GM23338 (cell line): ENCODE measurements at regions not wholly inside any gene's neighbourhood (a gene's known extent, or its start where the extent isn't known, plus 50 kb on each side); places are given as distances from the start of the nearest gene placed in this dataset.
"Not testable (repeated sequence)": the region's sequence is repeated elsewhere in the genome, so short reads cannot be mapped to it uniquely, and the experiment has no call there.

Source experiments
- ATAC-seq: fragments of 200-7000 bp; cut with Tn5 transposase; 3 replicates; pipeline ENCODE4 v1.9.1; 2020
- DNase-seq: peaks from one replicate; pipeline ENCODE4 v3.0.0-alpha.2; 2015; ENCODE audit warnings: low spot score
- H2AFZ ChIP-seq: fragments of 200-600 bp; sonication (generic); 2 replicates; pipeline ENCODE4 v1.8.0; 2016; ENCODE audit warnings: antibody characterized with exemption, mild to moderate bottlenecking, moderate library complexity
- H3F3A ChIP-seq: fragments of 200-600 bp; sonication (generic); replicated peaks from 2 replicates; pipeline ENCODE4 v1.8.0; 2017; ENCODE audit warnings: antibody characterized with exemption, mixed run types, low read depth
- H3K27ac ChIP-seq: fragments of 200-600 bp; sonication (generic); 2 replicates; pipeline ENCODE4 v1.6.1; 2016; ENCODE audit warnings: low read depth
- H3K27me3 ChIP-seq: fragments of 200-600 bp; sonication (generic); 2 replicates; pipeline ENCODE4 v1.8.0; 2016; ENCODE audit warnings: mild to moderate bottlenecking, mixed run types, moderate library complexity; ENCODE audit not compliant: insufficient read depth
- H3K36me3 ChIP-seq: fragments of 200-600 bp; sonication (generic); 2 replicates; pipeline ENCODE4 v1.8.0; 2016; ENCODE audit warnings: mild to moderate bottlenecking; ENCODE audit not compliant: insufficient read depth
- H3K4me1 ChIP-seq: fragments of 200-600 bp; sonication (generic); 2 replicates; pipeline ENCODE4 v1.8.0; 2016; ENCODE audit warnings: mild to moderate bottlenecking, moderate library complexity; ENCODE audit not compliant: insufficient read depth
- H3K4me2 ChIP-seq: fragments of 200-600 bp; sonication (generic); 2 replicates; pipeline ENCODE4 v1.7.1; 2017; ENCODE audit warnings: mixed run types
- H3K4me3 ChIP-seq: fragments of 200-600 bp; sonication (generic); 2 replicates; pipeline ENCODE4 v1.6.1; 2016; ENCODE audit warnings: mixed run types
- H3K79me2 ChIP-seq: fragments of 200-600 bp; sonication (generic); replicated peaks from 2 replicates; pipeline ENCODE4 v1.8.0; 2017; ENCODE audit warnings: mild to moderate bottlenecking; ENCODE audit not compliant: insufficient read depth
- H3K9me2 ChIP-seq: fragments of 200-600 bp; sonication (generic); 2 replicates; pipeline ENCODE4 v1.8.0; 2017; ENCODE audit not compliant: insufficient read depth
- H4K20me1 ChIP-seq: fragments of 200-600 bp; sonication (generic); replicated peaks from 2 replicates; pipeline ENCODE4 v1.8.0; 2017; ENCODE audit warnings: mild to moderate bottlenecking; ENCODE audit not compliant: insufficient read depth
- H3K27ac Mint-ChIP-seq: 2 replicates; pipeline ENCODE4 v1.8.0; 2020; ENCODE audit warnings: inconsistent platforms, mild to moderate bottlenecking, moderate library complexity, mixed read lengths
- H3K27me3 Mint-ChIP-seq: 3 replicates; pipeline ENCODE4 v1.8.0; 2022; ENCODE audit warnings: low read depth, mild to moderate bottlenecking, moderate library complexity, mixed read lengths, inconsistent platforms; ENCODE audit not compliant: insufficient read depth, poor library complexity
- H3K36me3 Mint-ChIP-seq: 3 replicates; pipeline ENCODE4 v1.8.0; 2021; ENCODE audit warnings: low read depth, mild to moderate bottlenecking, inconsistent platforms, moderate library complexity, mixed read lengths
- H3K4me1 Mint-ChIP-seq: 3 replicates; pipeline ENCODE4 v1.8.0; 2020; ENCODE audit warnings: mild to moderate bottlenecking, inconsistent platforms, mixed read lengths
- H3K4me3 Mint-ChIP-seq: 3 replicates; pipeline ENCODE4 v1.8.0; 2021; ENCODE audit warnings: moderate library complexity, mild to moderate bottlenecking, inconsistent platforms, mixed read lengths
- H3K9me3 Mint-ChIP-seq: 3 replicates; pipeline ENCODE4 v1.8.0; 2020; ENCODE audit warnings: moderate library complexity, mild to moderate bottlenecking, inconsistent platforms, mixed read lengths
- TF ChIP-seq, protein P1 (sequence below), 2 experiments: fragments of 200-600 bp in 1 of 2; sonication (generic) in 1 of 2; conservative IDR thresholded peaks; 2 replicates each; pipeline versions ENCODE4 v1.5.1 to v1.6.1; 2016 to 2017; ENCODE audit warnings: antibody characterized with exemption in 2 of 2, low read depth in 2 of 2, mild to moderate bottlenecking in 2 of 2, moderate library complexity in 1 of 2
- TF ChIP-seq, protein P2 (sequence below): fragments of 250-450 bp; sonication (Bioruptor Pico); IDR thresholded peaks from 2 replicates; pipeline ENCODE4 v1.5.0; 2020; ENCODE audit warnings: mild to moderate bottlenecking, moderate library complexity

DNA sequence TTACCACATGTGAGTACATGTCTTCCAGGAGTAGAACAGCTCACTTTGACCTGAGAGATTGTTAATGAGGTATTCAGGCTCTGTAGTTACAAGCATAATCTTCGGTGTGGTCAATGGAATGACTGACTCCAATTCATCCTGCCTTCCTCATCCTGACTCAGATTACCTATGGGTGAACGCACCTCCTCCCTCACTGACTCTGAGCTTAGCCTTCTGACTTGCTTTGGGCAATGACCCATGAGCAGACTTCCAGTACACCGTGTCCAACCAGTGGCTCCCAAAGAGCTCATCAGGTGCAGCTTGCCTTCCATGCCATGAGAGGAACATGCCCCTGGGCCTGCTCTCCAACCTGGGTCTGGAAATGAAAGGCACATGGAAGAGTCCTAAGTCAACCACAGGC lies 361.0 kb upstream of the FRG1 start:
- H3K79me2 ChIP-seq, H3K27me3 ChIP-seq, DNase-seq, H3K36me3 Mint-ChIP-seq, H2AFZ ChIP-seq, H3K4me1 ChIP-seq, ATAC-seq, H3K27ac Mint-ChIP-seq, H3K27ac ChIP-seq, H3K9me2 ChIP-seq, H3K4me1 Mint-ChIP-seq, H3K27me3 Mint-ChIP-seq, H3K4me2 ChIP-seq, H3K36me3 ChIP-seq, H3K4me3 ChIP-seq, H3F3A ChIP-seq, H3K4me3 Mint-ChIP-seq, H4K20me1 ChIP-seq: not testable (repeated sequence)
- H3K9me3 Mint-ChIP-seq, result peaks cover 59% of the 10 kb centered on the region

DNA sequence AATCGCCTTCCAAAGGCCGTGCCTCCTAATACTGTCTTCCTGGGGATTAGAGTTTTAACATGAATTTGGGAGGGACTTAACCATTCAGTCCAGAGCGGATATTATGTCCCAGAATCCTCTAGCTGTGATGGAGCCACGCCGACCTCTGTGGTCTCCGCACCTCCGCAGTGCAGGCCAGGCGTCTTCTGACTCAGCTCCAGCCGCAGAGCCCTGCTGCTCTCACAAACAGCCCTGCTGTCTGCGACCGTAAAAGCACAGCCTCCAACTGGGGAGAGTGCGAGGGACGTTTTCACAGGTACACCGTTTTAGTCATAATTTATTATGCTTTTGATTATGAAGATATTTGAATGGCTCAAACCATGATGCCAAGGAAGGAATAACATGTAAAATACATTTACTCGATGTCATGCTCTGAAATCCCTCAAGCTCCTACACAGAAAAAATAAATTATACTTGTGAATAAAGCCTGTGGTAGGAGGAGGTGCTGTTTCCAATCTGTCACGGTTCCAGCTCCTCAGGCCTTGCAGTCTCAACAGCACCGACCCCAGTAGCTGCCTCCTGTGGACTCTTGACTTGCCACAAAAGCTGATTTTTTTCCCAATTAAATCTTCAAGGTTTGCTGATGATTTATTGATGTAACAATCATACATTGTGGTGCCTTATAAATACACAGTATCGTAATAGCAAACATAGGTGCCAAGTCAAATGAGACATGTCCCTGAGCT lies 353.6 kb upstream of the FRG1 start:
- ATAC-seq, DNase-seq, H3K4me2 ChIP-seq, H3K4me3 ChIP-seq, H3K36me3 ChIP-seq, H3K79me2 ChIP-seq, H3K27ac ChIP-seq, H3F3A ChIP-seq, H3K4me3 Mint-ChIP-seq, H3K27me3 Mint-ChIP-seq, H4K20me1 ChIP-seq, H2AFZ ChIP-seq, H3K36me3 Mint-ChIP-seq, H3K4me1 ChIP-seq, H3K27me3 ChIP-seq, H3K4me1 Mint-ChIP-seq, H3K27ac Mint-ChIP-seq, H3K9me2 ChIP-seq: not testable (repeated sequence)
- peaks cover 63% of the 10 kb centered on the region for H3K9me3 Mint-ChIP-seq

DNA sequence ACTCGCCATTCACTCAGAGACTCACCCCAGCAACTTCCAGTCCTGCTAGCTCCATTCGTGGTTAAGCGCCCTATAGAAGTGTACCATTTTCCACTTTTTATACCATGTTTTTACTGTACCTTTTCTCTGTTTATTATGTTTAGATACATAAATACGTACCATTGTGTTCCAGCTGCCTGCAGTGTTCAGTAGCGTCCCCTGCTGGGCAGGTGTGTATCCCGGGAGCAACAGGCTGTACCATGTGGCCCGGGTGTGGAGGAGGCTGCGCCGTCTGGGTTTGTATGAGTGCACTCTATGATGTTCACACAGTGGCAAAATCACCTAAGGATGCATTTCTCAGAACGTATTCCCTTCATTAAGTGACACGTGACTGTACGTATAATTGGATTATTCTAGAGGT lies 351.5 kb upstream of the FRG1 start:
- H3K4me2 ChIP-seq, H3F3A ChIP-seq, H3K27me3 ChIP-seq, H3K79me2 ChIP-seq, H3K4me1 Mint-ChIP-seq, H3K27ac ChIP-seq, H3K9me2 ChIP-seq, H3K27me3 Mint-ChIP-seq, H3K27ac Mint-ChIP-seq, H3K36me3 ChIP-seq, H3K36me3 Mint-ChIP-seq, H3K4me3 Mint-ChIP-seq, H4K20me1 ChIP-seq, H3K4me1 ChIP-seq, H2AFZ ChIP-seq, H3K4me3 ChIP-seq: not testable (repeated sequence)
- DNase-seq (peak; percentile 2), ATAC-seq (peak; percentile 39)
- TF ChIP-seq, protein P1, sequence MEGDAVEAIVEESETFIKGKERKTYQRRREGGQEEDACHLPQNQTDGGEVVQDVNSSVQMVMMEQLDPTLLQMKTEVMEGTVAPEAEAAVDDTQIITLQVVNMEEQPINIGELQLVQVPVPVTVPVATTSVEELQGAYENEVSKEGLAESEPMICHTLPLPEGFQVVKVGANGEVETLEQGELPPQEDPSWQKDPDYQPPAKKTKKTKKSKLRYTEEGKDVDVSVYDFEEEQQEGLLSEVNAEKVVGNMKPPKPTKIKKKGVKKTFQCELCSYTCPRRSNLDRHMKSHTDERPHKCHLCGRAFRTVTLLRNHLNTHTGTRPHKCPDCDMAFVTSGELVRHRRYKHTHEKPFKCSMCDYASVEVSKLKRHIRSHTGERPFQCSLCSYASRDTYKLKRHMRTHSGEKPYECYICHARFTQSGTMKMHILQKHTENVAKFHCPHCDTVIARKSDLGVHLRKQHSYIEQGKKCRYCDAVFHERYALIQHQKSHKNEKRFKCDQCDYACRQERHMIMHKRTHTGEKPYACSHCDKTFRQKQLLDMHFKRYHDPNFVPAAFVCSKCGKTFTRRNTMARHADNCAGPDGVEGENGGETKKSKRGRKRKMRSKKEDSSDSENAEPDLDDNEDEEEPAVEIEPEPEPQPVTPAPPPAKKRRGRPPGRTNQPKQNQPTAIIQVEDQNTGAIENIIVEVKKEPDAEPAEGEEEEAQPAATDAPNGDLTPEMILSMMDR (conservative IDR thresholded peaks at IDR 0.05; ENCODE audit: low read depth in 2 of 2), result peak; percentile 55 to 56
- peaks cover 58% of the 10 kb centered on the region for H3K9me3 Mint-ChIP-seq

DNA sequence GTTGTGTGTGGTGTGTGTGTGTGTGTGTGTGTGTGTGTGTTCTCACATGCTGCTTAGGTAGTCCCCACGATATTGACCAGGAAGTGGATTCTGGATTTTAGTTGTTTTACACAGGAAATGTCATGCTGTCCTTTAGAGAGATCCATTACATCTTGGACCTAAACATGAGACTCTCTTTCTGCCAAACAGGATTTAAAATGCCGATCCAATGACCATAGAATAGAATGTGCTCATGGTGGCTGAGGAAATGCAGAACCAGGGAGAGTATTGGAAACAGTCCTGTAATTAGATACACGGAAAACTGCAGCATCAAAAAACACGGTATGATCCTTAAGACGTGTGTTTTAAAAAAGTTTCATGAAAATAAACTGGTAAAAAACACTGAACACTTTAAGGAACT lies 347.8 kb upstream of the FRG1 start:
- Histone ChIP-seq H4K20me1 (no peaks in the 10 kb centered on the region), H3K27ac (no peak overlapping the region), H3K27me3 (no peaks in the 10 kb centered on the region), H3K4me1 (no peaks in the 10 kb centered on the region), H3F3A (no peaks in the 10 kb centered on the region), H3K36me3 (no peaks in the 10 kb centered on the region), H3K4me2 (no peak overlapping the region), H3K9me2 (no peaks in the 10 kb centered on the region), H3K79me2 (no peaks in the 10 kb centered on the region), H2AFZ (no peak overlapping the region), H3K4me3 (no peak overlapping the region)
- Mint-ChIP-seq H3K27ac (no peak overlapping the region), H3K27me3 (peaks cover 3% of the 10 kb centered on the region), H3K9me3 (peaks cover 56% of the 10 kb centered on the region), H3K4me1 (no peaks in the 10 kb centered on the region), H3K36me3 (no peaks in the 10 kb centered on the region; the same call in 1 of the 3 replicates), H3K4me3 (no peak overlapping the region)
- no peak for DNase-seq
- ATAC-seq, result no peak
- TF ChIP-seq, protein P2, sequence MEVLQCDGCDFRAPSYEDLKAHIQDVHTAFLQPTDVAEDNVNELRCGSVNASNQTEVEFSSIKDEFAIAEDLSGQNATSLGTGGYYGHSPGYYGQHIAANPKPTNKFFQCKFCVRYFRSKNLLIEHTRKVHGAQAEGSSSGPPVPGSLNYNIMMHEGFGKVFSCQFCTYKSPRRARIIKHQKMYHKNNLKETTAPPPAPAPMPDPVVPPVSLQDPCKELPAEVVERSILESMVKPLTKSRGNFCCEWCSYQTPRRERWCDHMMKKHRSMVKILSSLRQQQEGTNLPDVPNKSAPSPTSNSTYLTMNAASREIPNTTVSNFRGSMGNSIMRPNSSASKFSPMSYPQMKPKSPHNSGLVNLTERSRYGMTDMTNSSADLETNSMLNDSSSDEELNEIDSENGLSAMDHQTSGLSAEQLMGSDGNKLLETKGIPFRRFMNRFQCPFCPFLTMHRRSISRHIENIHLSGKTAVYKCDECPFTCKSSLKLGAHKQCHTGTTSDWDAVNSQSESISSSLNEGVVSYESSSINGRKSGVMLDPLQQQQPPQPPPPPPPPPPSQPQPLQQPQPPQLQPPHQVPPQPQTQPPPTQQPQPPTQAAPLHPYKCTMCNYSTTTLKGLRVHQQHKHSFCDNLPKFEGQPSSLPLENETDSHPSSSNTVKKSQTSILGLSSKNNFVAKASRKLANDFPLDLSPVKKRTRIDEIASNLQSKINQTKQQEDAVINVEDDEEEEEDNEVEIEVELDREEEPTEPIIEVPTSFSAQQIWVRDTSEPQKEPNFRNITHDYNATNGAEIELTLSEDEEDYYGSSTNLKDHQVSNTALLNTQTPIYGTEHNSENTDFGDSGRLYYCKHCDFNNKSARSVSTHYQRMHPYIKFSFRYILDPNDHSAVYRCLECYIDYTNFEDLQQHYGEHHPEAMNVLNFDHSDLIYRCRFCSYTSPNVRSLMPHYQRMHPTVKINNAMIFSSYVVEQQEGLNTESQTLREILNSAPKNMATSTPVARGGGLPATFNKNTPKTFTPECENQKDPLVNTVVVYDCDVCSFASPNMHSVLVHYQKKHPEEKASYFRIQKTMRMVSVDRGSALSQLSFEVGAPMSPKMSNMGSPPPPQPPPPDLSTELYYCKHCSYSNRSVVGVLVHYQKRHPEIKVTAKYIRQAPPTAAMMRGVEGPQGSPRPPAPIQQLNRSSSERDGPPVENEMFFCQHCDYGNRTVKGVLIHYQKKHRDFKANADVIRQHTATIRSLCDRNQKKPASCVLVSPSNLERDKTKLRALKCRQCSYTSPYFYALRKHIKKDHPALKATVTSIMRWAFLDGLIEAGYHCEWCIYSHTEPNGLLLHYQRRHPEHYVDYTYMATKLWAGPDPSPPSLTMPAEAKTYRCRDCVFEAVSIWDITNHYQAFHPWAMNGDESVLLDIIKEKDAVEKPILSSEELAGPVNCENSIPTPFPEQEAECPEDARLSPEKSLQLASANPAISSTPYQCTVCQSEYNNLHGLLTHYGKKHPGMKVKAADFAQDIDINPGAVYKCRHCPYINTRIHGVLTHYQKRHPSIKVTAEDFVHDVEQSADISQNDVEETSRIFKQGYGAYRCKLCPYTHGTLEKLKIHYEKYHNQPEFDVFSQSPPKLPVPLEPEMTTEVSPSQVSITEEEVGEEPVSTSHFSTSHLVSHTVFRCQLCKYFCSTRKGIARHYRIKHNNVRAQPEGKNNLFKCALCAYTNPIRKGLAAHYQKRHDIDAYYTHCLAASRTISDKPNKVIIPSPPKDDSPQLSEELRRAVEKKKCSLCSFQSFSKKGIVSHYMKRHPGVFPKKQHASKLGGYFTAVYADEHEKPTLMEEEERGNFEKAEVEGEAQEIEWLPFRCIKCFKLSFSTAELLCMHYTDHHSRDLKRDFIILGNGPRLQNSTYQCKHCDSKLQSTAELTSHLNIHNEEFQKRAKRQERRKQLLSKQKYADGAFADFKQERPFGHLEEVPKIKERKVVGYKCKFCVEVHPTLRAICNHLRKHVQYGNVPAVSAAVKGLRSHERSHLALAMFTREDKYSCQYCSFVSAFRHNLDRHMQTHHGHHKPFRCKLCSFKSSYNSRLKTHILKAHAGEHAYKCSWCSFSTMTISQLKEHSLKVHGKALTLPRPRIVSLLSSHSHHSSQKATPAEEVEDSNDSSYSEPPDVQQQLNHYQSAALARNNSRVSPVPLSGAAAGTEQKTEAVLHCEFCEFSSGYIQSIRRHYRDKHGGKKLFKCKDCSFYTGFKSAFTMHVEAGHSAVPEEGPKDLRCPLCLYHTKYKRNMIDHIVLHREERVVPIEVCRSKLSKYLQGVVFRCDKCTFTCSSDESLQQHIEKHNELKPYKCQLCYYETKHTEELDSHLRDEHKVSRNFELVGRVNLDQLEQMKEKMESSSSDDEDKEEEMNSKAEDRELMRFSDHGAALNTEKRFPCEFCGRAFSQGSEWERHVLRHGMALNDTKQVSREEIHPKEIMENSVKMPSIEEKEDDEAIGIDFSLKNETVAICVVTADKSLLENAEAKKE (CRISPR knock-in tag), result no peak
